Stimulated activated CD4-positive, alpha-beta T cell treated with anti-CD3 and anti-CD28 coated beads, Interleukin-4, amount 100 ng/mL, for 24 hours (primary cell): ENCODE measurements at regions not wholly inside any gene's neighbourhood (a gene's known extent, or its start where the extent isn't known, plus 50 kb on each side); places are given as distances from the start of the nearest gene placed in this dataset.

Source experiments
- DNase-seq: peaks from one replicate; pipeline ENCODE4 v3.0.0-alpha.2; 2020

DNA sequence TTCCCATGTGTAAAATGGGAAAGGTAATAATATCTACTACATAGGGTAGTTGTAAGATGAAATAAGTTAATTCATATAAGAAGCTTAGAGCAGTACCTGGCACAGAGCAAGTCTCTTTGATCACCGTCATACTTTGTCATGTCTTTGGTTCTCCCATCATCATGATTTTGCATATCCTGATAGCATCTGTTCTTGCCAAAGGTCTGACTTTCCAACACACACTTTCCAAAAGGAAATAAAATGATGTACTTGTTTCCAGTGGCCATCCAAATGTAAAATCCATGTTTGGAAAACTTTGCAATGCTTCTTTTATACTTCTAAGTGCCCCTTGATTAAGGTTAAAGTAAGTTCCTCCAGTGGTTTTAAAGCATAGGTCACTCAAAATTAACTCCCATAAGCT is 266.9 kb upstream of the PTGER4 start:
- no peak for DNase-seq

DNA sequence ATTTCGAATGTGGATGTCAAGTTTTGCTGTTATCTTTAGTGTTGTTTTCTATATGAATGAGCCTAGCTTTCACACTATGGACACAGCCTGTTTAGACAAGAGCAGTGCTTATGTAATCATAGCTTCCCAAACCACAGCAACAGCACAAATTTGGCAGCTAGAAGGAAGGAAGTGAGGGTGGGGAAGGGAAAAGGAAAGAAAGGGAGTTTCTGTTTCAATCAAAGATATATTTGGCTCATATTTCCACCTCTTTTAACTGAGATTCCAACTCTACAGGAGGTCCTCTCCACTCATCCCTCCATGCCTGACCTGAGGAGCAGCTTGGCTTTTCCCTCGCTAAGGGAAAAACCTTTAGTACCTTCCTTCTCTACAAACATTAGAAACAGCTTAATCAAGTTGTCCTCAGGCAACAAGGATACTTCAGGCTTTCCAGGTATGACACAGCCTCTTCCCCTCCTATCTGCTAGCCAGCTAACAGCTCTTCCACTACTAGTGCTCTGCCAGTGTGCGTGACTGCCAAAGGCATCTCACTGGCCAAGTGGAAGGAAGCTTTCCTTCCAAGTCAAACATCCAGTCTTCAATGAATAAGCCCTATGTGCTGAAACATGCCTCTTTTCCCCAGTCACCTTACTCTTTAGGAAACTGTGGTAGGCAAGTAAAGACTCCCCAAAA is 268.6 kb upstream of the PTGER4 start:
- DNase-seq: no peak

DNA sequence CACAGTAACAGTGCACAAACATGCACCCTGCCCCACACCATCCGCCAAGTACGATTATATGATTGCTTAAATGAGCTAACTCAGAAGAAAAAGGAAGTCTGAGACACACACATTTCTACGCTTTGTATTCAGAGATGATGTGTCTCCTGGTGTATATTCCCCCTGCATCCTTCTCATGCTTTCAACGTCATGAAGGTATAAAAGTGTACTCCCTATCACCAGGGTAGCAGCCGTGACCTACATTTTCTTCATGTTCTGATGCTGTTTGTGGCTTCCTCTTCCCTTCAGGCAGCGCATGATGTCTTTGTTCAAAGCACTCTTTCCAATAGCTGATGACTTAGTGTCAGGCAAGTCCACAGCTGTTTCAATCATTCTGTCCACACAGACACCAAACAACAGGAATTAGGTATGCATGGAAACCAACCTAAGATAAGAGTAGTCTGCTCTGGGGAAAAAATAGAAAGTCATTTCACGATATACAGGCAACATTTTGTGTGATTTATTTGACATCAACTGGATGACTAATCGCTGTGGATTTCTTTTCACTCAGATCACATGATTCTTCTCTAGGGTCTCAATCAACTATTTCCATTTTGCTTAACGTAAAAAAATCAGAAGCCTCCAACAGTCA is 269.4 kb upstream of the PTGER4 start:
- DNase-seq: peak; percentile 81

DNA sequence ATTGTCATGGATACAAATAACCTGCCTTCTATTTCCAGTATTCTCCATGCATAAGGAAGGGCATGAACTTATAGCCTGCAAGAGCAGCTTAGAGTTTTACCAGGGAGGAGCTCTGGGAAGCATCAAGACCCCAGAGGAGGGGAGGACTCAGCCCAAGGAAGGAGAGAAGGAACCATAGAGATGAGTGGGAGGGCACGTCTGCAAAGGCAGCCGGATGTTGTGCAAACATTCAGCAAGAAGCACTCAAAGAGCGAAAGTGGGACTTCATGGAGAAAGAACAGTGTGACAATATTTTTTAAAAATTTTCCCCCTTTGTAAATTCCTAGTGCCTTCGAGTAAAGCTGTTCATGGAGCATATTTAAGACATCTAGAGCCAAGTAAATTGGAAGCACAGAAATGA is 270.1 kb upstream of the PTGER4 start:
- DNase-seq: peak; percentile 39

DNA sequence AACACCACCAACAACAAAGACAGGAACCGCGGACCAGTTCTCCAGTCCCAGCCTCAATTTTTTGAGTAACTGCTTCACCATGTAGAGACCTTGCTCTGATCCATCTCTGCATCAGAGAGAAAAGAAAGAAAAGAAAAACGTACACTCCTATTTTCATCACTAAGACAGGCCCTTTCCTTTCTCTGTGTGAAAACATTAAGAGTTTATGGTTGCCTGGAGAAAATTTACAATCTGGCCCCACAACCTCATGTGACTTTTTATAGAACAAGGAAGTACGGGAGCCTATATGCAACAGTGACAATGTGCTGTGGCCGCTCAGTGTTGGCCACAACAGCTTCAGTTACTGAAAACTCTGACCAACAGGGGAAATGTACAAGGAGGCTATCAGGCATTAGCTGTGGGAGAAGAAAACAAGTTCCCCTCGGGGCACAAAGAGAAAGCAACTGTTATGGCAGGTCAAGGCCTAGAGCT is 272.9 kb upstream of the PTGER4 start:
- peak; percentile 20 for DNase-seq

DNA sequence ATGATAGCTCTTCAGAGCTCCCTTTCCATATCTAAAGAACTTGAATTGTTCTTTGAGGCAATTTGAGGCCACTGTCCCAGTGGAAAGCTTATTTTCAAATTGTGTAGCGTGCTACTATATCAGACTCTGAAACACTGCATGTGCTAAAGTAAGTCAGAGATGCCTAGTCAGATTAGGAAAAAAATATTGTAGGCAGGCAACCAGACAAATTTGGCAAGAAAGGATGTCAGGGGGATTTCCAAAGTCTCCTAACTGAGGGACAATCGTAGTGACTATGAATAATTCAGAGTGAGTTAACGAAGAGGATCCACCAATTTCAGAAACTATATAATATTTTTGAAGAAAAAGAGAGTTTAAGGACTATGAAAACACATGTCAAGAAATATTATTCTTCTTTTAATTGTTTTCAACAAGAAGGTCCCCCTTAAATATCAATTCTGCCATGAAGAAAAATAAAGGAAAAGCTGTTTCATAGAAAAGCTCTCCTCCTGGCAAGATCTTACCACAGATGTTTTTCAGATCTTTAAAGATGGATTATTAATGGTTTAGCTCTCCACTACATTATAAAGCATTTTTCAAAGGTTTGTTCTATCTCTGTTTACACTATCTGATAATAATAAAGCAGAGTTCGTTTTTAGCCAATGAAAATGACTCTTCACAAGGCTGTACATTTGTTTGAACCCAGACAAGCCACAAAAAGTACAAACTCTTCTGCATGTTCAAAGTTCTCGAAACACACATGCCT is 273.5 kb upstream of the PTGER4 start:
- DNase-seq: peak; percentile 37

DNA sequence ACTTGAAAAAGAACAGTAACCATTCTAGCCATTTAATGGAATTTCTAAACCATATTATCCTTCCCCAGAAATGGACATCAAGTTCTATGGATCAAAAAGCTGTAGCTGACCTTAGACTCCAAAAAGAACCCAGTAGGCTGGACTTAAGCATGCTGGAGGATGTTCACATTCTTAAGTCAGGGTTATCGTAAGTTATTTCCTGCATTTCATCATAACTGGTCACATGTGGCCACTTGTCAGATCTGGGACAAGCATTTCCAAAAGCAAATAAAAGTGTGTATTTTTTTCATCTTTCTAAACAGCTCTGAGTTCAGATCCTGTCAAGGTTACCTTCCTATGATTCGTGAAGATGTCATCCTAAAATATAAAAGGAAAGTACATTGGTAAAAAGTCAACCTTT is 274.5 kb upstream of the PTGER4 start:
- DNase-seq: no peak

DNA sequence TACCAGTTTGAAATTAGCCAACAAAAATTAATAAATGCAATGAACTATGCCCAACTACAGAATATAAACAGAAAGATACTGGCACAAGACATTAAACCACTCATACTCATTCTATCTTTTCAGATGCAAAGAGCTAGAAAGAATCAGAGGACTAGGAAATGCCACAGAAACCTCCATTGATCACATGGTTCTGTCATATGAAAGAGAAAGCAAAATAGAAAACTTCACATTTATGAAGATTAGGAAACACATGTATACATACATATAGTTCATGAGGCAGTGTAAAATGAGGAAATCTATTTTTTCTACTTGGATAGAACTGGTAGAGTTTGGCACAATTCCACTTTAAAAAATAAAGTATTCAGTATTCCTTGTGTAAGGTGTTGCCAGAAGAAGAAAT is 275.1 kb upstream of the PTGER4 start:
- DNase-seq: no peak

DNA sequence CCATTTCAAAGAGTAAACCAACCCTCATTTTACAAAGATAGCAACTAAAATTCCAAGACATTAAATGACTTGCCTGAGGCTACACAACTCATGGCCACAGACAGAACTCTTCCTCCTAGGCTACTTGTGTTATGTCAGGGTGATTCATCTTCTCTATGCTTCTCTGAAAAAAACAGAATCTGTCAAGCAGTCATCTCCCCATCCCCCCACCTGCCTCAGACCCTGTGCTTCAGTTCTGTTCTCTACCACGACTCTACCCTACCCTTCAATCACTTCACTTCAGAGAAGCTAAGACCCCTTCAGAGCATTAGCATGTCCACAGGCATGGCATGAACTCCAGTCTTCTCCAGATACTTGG is 277.7 kb upstream of the PTGER4 start:
- DNase-seq: peak; percentile 66

DNA sequence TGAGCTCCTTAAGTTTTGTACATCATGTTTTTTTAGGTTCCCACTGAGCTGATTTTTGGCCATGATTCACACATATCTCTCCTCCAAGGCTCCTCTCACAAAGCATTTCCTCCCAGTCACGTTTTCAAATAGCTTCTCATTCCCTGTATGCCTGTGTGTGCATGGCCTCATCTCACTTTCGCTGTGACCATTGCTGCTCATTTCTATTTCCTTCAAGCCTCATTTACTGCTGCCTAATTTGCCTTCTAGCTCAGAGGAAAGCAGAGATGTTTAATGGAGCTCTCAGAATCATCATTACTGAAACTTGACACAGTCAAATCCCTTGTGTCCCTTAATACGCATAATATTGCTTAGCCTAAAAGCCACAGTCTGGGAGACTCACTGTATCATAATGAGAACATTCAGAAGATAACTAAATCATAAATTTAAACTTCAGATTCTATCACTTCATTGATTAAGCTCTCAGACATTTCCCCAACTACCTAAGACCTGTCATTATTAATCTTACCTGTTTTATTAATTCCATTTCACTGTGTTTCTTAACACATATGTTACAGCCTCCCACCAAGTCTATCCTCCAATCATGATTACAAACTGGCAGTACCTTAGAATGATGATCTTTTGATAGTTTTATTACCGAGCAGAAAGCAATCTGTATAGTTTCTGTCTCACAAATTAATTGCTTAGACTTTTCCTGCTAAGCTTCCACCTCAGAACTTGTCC is 278.3 kb upstream of the PTGER4 start:
- no peak for DNase-seq

DNA sequence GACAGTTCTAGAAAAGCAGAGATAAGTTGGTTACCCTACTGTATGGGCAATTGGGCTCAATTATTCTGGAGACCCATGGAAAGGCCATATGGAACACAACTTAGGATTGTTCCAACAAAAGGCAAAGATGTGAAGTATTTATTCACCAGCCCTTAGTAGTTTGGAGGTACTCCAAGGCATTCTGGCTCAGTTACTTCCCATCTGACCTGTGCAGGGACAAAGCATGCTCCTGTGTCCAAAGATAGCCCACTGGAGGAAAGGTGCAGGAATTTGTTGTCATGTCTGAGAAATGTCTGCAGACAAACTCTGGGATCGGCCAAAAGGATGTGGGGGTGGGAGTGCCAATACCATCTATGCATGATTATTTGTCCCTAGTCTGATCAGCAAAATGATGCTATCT is 279.5 kb upstream of the PTGER4 start:
- DNase-seq: no peak

DNA sequence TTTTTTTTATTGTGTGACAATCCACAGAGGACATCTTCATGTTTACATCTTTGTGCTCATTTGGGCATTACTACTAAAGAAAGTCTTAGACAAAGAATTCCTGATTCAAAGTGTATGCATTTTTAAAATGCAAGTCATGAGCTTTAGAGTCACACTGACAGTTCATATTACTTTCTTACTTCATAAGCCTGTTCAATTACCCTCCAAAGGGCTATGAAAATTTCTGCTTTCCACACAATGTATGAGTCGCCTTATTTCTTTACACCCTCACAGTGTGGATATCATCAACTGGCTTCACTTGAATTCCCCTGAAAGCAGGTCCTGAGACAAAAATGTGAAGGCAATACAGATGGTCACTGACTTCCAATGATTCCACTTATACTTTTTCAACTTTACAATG is 280.4 kb upstream of the PTGER4 start:
- DNase-seq: no peak

DNA sequence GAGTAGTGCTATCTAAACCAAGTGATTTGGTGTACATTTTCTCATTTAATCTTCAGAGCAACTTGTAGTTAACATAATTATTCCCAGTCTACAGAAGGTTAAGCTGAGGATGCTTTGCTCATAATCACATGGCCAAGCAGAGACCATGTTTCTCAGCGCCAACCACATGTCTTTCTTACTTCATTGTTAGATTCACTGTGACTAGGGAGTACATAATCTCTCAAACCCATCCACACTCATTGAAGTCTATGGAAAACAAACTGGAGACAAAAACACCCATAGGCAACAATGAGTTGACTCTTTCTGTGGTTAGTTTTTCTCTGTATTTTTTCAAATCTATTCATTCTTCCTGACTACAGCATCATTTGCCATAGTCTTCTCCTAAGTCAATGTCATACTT is 281.7 kb upstream of the PTGER4 start:
- no peak for DNase-seq

DNA sequence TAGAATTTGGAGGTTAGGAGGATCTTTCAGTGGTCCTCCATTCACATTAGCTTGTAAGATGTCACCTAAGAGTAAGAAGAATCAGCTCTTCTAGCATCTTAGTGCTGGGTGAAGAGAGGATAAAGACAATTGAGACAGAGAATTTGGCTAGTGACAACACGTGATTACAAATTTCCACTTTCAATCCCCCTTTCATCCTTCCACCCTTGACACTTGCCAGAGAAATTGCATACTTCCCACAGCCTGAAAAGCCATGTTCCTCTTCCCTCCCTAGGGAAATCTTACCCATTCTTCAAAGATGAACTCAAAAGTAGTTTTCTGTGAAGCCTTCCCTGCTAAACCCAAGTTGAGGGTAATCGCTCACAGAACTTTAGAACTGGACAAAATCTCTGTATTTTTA is 282.6 kb upstream of the PTGER4 start:
- DNase-seq: no peak

DNA sequence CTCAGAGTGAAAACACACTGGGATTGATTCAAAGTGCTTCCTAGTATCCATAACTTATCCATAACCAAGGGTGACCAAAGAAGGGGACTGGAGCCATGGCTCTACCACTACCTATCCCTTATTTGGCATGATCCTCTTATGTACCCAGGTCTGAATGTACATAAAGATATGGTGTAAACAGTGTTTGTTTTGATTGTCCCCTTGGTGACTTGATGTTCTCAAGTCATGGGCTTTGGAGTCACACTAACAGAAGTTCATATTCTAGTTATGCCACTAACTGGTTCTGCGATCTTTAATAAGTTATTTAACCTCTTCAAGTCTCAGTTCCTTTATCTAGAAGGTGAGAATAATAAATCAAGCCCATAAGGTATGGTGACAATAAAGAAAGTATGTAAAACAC is 283.4 kb upstream of the PTGER4 start:
- no peak for DNase-seq

DNA sequence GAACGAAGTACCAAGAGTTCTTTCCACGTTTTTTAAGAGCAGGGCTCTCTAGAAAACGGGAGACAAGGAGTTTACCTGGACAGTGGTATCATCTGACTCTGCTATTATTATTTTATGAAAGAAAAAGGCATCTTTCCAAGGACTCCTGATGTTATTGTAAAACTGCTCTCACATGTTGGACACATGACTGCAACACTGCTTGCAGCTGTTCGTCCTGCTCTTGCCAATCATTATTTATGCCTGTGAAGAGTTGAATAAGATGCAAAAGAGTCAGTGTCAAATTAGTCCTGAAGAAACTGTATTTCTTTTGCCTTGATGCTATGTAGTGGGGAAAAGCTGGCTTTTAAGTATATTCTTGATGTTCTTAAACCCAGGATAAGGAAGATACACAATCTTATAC is 284.5 kb upstream of the PTGER4 start:
- no peak for DNase-seq

DNA sequence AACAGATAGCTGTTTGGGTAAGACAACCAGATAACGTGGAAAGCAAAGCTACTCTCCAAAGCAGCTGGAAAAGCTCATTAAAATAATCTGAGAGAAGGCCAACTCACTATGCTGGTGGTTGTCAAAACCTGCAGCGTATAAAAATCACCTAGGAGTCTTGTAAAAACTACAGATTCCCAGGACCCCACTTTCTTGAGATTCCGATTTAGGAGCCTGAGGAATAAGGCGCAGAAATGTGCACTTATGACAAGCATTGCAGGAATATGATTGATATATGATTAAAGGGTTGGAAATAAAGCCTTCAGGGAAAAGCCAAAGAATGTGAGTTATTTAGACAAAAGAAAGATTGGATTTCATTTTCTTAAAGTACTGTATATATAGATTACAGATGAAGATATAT is 285.0 kb upstream of the PTGER4 start:
- no peak for DNase-seq

DNA sequence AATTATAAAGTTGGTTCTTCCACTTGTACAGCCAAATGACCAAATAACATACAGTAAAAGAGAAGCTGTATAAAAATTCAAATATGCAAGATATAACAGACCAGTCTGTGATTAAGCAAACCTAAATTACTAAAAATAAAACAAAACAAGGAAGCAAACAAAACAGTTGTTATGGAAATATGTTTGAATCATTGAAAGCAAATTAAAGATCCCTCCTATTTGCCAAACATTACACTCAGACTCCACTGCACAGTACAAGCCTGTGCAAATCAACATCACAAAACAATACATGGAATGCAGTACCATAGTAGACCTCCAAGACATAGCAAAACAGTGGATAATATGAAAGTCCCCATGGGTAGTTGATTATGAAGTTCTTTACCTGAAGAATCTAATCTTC is 288.1 kb upstream of the PTGER4 start:
- no peak for DNase-seq

DNA sequence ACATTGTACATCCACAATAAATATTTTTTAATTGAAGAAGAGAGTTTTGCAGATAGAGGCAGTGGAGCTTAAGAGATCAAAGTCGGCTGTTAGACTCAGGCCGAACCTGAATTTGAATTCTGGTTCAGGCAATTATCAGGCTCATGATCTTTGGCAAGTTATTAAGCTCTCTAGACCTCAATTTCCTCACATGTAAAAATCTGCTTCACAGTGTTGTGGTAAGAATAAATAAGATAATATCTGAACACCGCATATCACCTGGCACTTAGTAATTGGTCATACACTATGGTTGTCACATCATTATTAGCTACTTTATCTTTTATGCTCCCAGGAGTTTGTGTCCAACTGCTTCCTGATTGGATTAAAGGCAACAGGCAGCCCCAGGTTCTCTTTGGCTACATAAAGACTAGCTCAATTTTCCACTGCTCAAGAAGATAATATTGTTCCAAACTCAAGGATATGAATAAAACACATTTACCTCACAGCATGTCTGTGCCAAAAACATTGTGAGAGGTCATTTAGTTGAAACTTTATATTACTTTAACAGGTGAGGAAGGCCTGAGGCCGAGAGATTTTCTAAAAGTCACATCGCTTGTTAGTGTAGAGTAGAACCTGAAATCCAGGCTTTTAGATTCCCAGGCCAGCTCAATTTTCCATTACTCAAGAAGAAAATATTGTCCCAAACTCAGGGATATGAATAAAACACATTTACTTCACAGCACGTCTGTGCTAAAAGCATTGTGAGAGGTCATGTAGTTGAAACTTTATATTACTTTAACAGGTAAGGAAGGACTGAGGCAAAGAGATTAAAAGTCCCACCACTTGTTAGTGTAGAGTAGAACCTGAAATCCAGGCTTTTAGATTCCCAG is 289.2 kb upstream of the PTGER4 start:
- DNase-seq: no peak

DNA sequence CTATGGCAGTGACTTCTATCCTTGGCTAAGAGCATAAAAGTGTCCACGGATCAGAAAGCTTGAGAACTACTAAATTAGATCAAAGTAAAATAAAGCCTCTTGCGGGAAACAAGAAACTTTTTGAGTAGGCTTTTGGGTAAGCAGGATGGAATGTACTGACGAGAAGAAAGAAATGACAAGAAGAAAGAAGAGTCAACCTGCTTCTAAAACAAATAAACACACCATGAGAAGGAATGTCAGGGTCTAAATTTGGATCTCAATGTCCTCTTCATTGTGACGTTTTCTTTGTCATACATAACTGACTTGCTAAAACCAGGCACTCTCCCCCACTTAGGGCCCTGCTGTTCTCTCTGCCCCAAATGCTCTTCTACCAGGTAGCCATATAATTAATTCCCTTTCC is 290.1 kb upstream of the PTGER4 start:
- DNase-seq: no peak

DNA sequence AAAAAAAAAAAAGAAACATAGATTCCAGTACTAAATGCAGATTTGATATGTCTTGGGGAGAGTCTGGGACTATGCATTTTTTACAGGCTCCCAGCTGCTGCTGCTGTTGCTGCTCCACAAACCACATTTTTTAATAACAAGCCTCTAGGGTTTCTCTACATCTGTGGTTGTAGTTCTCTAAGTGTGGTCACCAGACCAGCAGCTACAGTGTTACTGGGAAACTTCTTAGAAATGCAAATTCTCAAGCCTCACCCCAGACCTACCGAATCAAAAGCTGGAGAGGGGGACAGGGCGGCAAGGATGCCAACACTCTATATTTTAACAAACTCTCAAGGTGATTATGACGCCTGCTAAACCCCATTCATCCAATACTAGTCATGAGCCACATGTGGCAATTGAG is 293.4 kb upstream of the PTGER4 start:
- peak; percentile 29 for DNase-seq

DNA sequence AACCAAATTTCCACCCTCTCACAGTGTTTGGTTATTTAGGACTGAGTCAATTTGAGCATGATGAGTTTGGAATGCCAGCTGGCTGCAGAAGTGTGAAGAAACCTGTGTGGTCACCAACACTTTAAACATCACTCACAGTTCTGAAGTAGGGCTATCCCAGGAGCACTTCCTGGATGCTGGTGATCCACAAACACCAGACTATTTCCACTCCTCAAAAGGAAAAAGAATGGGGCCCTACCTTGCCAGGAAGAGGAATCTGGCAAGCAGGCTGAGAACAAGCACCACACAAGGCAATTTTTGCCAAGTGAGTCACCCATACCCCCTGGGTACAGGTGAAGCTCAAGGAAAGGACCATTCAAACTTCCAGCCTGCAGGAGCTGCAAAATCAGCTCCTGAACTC is 294.2 kb upstream of the PTGER4 start:
- DNase-seq: peak; percentile 14
